Panc1 (cell line): ENCODE measurements at regions not wholly inside any gene's neighbourhood (a gene's known extent, or its start where the extent isn't known, plus 50 kb on each side); places are given as distances from the start of the nearest gene placed in this dataset.

ENCODE experiments used
- POLR2AphosphoS5 ChIP-seq: IDR thresholded peaks from 2 replicates; pipeline ENCODE4 v1.6.1; 2012; ENCODE audit warnings: mild to moderate bottlenecking, low read depth, low read length, moderate library complexity
- TF ChIP-seq, protein P1 (sequence below): fragments of 450-650 bp; IDR thresholded peaks from 2 replicates; pipeline ENCODE4 v1.5.1; 2017; ENCODE audit warnings: mild to moderate bottlenecking

DNA sequence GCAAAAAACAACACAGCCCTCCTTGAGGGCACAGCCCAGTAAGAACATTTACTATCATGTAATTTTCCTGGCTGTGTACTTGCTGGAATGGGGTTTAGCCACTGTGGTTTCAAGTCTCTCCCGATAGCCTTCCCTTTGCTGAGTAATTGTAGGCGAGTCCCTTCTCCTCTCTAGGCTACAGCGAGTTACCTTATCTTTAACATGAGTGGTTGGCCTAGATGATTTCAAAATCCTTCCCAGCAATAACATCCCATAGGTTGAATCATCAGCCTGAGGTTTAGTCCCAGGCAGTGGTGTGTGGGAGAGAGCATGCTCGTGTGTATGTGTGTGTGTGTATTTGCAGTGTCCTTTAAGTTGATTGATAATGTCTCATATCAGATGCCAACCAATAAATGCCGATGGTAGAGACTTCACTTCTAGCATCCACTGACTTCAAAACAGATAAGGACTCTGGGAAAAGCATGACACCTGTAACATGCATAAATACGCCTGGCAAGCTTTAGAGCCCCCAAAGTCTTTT, 142.9 kb upstream of the ZMIZ1 start:
- TF ChIP-seq, protein P1, sequence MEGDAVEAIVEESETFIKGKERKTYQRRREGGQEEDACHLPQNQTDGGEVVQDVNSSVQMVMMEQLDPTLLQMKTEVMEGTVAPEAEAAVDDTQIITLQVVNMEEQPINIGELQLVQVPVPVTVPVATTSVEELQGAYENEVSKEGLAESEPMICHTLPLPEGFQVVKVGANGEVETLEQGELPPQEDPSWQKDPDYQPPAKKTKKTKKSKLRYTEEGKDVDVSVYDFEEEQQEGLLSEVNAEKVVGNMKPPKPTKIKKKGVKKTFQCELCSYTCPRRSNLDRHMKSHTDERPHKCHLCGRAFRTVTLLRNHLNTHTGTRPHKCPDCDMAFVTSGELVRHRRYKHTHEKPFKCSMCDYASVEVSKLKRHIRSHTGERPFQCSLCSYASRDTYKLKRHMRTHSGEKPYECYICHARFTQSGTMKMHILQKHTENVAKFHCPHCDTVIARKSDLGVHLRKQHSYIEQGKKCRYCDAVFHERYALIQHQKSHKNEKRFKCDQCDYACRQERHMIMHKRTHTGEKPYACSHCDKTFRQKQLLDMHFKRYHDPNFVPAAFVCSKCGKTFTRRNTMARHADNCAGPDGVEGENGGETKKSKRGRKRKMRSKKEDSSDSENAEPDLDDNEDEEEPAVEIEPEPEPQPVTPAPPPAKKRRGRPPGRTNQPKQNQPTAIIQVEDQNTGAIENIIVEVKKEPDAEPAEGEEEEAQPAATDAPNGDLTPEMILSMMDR: no peak
- no peak for TF ChIP-seq POLR2AphosphoS5
